ENCODE measurements at regions not wholly inside any gene's neighbourhood (a gene's known extent, or its start where the extent isn't known, plus 50 kb on each side); places are given as distances from the start of the nearest gene placed in this dataset.

GRCh38 chr6:147103694-147104093 lies 100.5 kb upstream of the STXBP5 start:
- peaks cover 4% of the 10 kb centered on the region for H3K4me1 Mint-ChIP-seq
- CTCF ChIA-PET: no interaction called here
- no peaks in the 10 kb centered on the region for H3K27me3 Mint-ChIP-seq
- no peak for DNase-seq
- no peaks in the 10 kb centered on the region for H3K36me3 Mint-ChIP-seq
- no peaks in the 10 kb centered on the region for H3K9me3 Mint-ChIP-seq (ENCODE audit: low read depth)
- no peak for ATAC-seq
- no peak overlapping the region for H3K4me3 Mint-ChIP-seq
- H3K27ac Mint-ChIP-seq: no peak overlapping the region

GRCh38 chr6:147105786-147106185 lies 98.4 kb upstream of the STXBP5 start:
- Mint-ChIP-seq H3K36me3 (no peaks in the 10 kb centered on the region), H3K4me1 (peaks cover 12% of the 10 kb centered on the region), H3K4me3 (no peak overlapping the region), H3K27ac (no peak overlapping the region), H3K9me3 (ENCODE audit: low read depth) (no peaks in the 10 kb centered on the region), H3K27me3 (no peaks in the 10 kb centered on the region)
- CTCF ChIA-PET: no interaction called here
- DNase-seq (no peak), ATAC-seq (no peak)

- DNase-seq (no peak), ATAC-seq (no peak)
- H3K27ac Mint-ChIP-seq: no peak overlapping the region
- H3K4me1 Mint-ChIP-seq: peaks cover 12% of the 10 kb centered on the region
- no peaks in the 10 kb centered on the region for H3K27me3 Mint-ChIP-seq
- CTCF ChIA-PET: no interaction called here
- H3K4me3 Mint-ChIP-seq: no peak overlapping the region
- no peaks in the 10 kb centered on the region for H3K36me3 Mint-ChIP-seq
- no peaks in the 10 kb centered on the region for H3K9me3 Mint-ChIP-seq (ENCODE audit: low read depth)
These were observed 97.3 kb upstream of the STXBP5 start for GRCh38 chr6:147106759-147107401.

- H3K9me3 Mint-ChIP-seq (ENCODE audit: low read depth): no peaks in the 10 kb centered on the region
- H3K36me3 Mint-ChIP-seq: no peaks in the 10 kb centered on the region
- H3K4me1 Mint-ChIP-seq: peaks cover 12% of the 10 kb centered on the region
- DNase-seq: no peak
- H3K4me3 Mint-ChIP-seq: no peak overlapping the region
- CTCF ChIA-PET: no interaction called here
- H3K27ac Mint-ChIP-seq: no peak overlapping the region
- ATAC-seq: no peak
- H3K27me3 Mint-ChIP-seq: no peaks in the 10 kb centered on the region
These were observed 95.8 kb upstream of the STXBP5 start for GRCh38 chr6:147108259-147108910.

- H3K27ac Mint-ChIP-seq: no peak overlapping the region
- CTCF ChIA-PET: no interaction called here
These were observed 94.5 kb upstream of the STXBP5 start for GRCh38 chr6:147109707-147110106.

GRCh38 chr6:147116056-147116455 lies 88.2 kb upstream of the STXBP5 start:
- no peaks in the 10 kb centered on the region for H3K27me3 Mint-ChIP-seq
- no peak for DNase-seq
- H3K9me3 Mint-ChIP-seq (ENCODE audit: low read depth): no peaks in the 10 kb centered on the region
- CTCF ChIA-PET: interaction anchor here (0.6 kb wide), 1 partner anchor 585 kb away, joined by 3 read pairs; no protein-coding TSS in a partner anchor
- no peak for ATAC-seq
- no peak overlapping the region for H3K4me3 Mint-ChIP-seq
- no peaks in the 10 kb centered on the region for H3K36me3 Mint-ChIP-seq
- H3K27ac Mint-ChIP-seq: no peak overlapping the region
- H3K4me1 Mint-ChIP-seq: no peaks in the 10 kb centered on the region

More at GRCh38 chr6:147109707-147110106, 94.5 kb upstream of the STXBP5 start:
- Mint-ChIP-seq H3K4me1 (peaks cover 9% of the 10 kb centered on the region), H3K36me3 (no peaks in the 10 kb centered on the region), H3K27me3 (no peaks in the 10 kb centered on the region), H3K4me3 (no peak overlapping the region), H3K9me3 (ENCODE audit: low read depth) (no peaks in the 10 kb centered on the region)
- ATAC-seq: no peak
- DNase-seq: no peak

- no peaks in the 10 kb centered on the region for H3K4me1 Mint-ChIP-seq
- no peaks in the 10 kb centered on the region for H3K36me3 Mint-ChIP-seq
- no peak for ATAC-seq
- no peak overlapping the region for H3K4me3 Mint-ChIP-seq
- no peak for DNase-seq
- no peaks in the 10 kb centered on the region for H3K27me3 Mint-ChIP-seq
- CTCF ChIA-PET: no interaction called here
- H3K9me3 Mint-ChIP-seq (ENCODE audit: low read depth): no peaks in the 10 kb centered on the region
- H3K27ac Mint-ChIP-seq: no peak overlapping the region
These were observed 87.2 kb upstream of the STXBP5 start for GRCh38 chr6:147117011-147117410.

GRCh38 chr6:147117580-147117979 lies 86.6 kb upstream of the STXBP5 start:
- Mint-ChIP-seq H3K36me3 (no peaks in the 10 kb centered on the region), H3K4me3 (no peak overlapping the region), H3K4me1 (no peaks in the 10 kb centered on the region), H3K27ac (no peak overlapping the region), H3K9me3 (ENCODE audit: low read depth) (no peaks in the 10 kb centered on the region), H3K27me3 (no peaks in the 10 kb centered on the region)
- ATAC-seq (no peak), DNase-seq (no peak)
- CTCF ChIA-PET: no interaction called here

GRCh38 chr6:147119310-147119709 lies 84.9 kb upstream of the STXBP5 start:
- ATAC-seq: no peak
- Mint-ChIP-seq H3K4me3 (no peak overlapping the region), H3K36me3 (no peaks in the 10 kb centered on the region), H3K4me1 (no peaks in the 10 kb centered on the region), H3K9me3 (ENCODE audit: low read depth) (no peaks in the 10 kb centered on the region), H3K27me3 (no peaks in the 10 kb centered on the region), H3K27ac (no peak overlapping the region)
- DNase-seq: no peak
- CTCF ChIA-PET: no interaction called here

GRCh38 chr6:147122823-147123222 lies 81.4 kb upstream of the STXBP5 start:
- Mint-ChIP-seq H3K4me1 (no peaks in the 10 kb centered on the region), H3K36me3 (no peaks in the 10 kb centered on the region), H3K9me3 (ENCODE audit: low read depth) (no peaks in the 10 kb centered on the region), H3K27ac (no peak overlapping the region), H3K4me3 (no peak overlapping the region), H3K27me3 (no peaks in the 10 kb centered on the region)
- DNase-seq (no peak), ATAC-seq (no peak)
- CTCF ChIA-PET: no interaction called here

- DNase-seq (no peak), ATAC-seq (no peak)
- Mint-ChIP-seq H3K9me3 (ENCODE audit: low read depth) (no peaks in the 10 kb centered on the region), H3K36me3 (no peaks in the 10 kb centered on the region), H3K27ac (no peak overlapping the region), H3K27me3 (no peaks in the 10 kb centered on the region), H3K4me3 (no peak overlapping the region), H3K4me1 (no peaks in the 10 kb centered on the region)
- CTCF ChIA-PET: no interaction called here
These were observed 77.6 kb upstream of the STXBP5 start for GRCh38 chr6:147126618-147127022.

- CTCF ChIA-PET: no interaction called here
- no peaks in the 10 kb centered on the region for H3K27me3 Mint-ChIP-seq
- no peaks in the 10 kb centered on the region for H3K9me3 Mint-ChIP-seq (ENCODE audit: low read depth)
- H3K4me1 Mint-ChIP-seq: no peaks in the 10 kb centered on the region
- no peak for ATAC-seq
- H3K27ac Mint-ChIP-seq: no peak overlapping the region
- H3K36me3 Mint-ChIP-seq: no peaks in the 10 kb centered on the region
- DNase-seq: no peak
- no peak overlapping the region for H3K4me3 Mint-ChIP-seq
These were observed 76.6 kb upstream of the STXBP5 start for GRCh38 chr6:147127587-147127986.

GRCh38 chr6:147128056-147128455 lies 76.2 kb upstream of the STXBP5 start:
- H3K27me3 Mint-ChIP-seq: no peaks in the 10 kb centered on the region
- H3K9me3 Mint-ChIP-seq (ENCODE audit: low read depth): no peaks in the 10 kb centered on the region
- no peaks in the 10 kb centered on the region for H3K36me3 Mint-ChIP-seq

GRCh38 chr6:147131532-147132128 lies 72.6 kb upstream of the STXBP5 start:
- ATAC-seq: no peak
- H3K4me1 Mint-ChIP-seq: no peaks in the 10 kb centered on the region
- CTCF ChIA-PET: no interaction called here

More at GRCh38 chr6:147128056-147128455, 76.2 kb upstream of the STXBP5 start:
- no peak for DNase-seq
- H3K4me3 Mint-ChIP-seq: no peak overlapping the region
- no peak overlapping the region for H3K27ac Mint-ChIP-seq
- H3K4me1 Mint-ChIP-seq: no peaks in the 10 kb centered on the region
- CTCF ChIA-PET: no interaction called here
- no peak for ATAC-seq

More at GRCh38 chr6:147131532-147132128, 72.6 kb upstream of the STXBP5 start:
- Mint-ChIP-seq H3K36me3 (no peaks in the 10 kb centered on the region), H3K27ac (no peak overlapping the region), H3K27me3 (no peaks in the 10 kb centered on the region), H3K9me3 (ENCODE audit: low read depth) (no peaks in the 10 kb centered on the region), H3K4me3 (no peak overlapping the region)
- DNase-seq: no peak
